ENCODE measurements at regions not wholly inside any gene's neighbourhood (a gene's known extent, or its start where the extent isn't known, plus 50 kb on each side); places are given as distances from the start of the nearest gene placed in this dataset.
"Not testable (repeated sequence)": the region's sequence is repeated elsewhere in the genome, so short reads cannot be mapped to it uniquely, and the experiment has no call there.

- DNase-seq: no peak
Measured at GRCh38 chr3:117011687-117012250, 302.2 kb downstream of the TUSC7 start.

DNA sequence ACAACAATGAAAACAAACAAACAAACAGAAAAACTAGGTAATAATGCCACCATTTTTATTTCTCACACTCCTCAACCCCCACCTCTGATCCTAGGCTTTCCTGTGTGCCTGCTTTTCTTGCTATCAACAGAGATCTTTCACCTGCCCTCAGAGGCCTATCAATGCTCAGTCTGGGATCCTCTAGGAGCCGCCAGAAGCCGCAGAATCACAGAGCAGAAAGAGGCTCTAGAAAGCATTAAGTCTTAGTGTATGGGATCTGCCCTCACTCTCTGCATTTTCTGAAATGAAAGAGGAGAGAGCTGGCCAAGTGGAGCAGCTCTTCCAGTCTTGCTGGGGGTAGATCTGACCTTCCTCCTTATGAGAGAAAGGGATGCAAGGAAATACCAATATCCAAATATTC lies 306.8 kb downstream of the TUSC7 start:
- no peak for DNase-seq

GRCh38 chr3:117017135-117017894 lies 307.7 kb downstream of the TUSC7 start:
- no peak for DNase-seq

DNA sequence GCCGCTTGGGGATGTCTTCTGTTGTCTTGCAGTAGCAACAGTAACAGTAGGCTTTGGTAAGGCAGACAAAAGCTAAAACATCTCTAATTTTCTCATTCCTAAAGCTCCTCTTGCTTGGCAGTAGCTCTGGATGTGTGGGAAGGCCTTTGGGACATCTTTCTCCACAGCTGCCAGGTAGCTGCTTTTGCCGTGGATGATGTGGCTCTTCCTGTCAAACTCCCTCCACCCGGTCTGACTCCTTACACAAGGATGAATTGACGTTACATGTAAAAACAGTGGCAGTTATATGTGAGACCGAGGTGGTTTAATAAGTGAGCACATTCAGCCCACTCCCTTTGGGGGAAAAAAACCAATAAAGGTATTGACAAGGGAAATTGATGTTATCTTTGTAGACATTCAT lies 309.1 kb downstream of the TUSC7 start:
- DNase-seq: no peak

DNA sequence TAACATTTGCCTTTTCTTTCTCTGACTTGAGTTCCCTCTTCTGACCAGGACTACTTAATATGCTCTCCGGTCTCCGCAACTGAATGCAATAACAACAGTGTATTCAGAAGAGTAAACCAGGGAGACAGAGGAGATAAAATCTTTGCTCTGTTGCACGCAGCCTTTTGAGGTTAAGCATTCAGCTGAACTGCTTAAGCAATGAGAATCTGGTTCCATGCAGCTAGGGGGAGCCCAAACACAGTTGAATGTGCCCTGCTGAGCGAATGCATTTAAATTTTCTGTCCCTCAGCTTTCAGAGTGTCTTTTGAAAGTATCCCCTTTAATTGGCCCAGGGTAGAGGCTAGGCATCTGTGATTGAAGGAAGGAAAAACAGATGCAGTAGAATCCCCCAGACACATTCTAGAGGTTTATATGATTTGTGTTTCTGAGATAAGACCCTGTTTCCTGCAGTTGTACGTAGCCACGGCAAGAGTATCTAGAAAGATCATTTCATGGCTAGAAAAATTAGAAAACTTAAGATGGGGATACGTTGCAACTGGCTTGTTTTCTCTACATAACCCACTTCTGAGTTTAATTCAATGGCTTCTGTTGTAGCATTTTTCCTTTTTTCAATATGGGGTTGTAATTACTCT lies 309.6 kb downstream of the TUSC7 start:
- no peak for DNase-seq

DNA sequence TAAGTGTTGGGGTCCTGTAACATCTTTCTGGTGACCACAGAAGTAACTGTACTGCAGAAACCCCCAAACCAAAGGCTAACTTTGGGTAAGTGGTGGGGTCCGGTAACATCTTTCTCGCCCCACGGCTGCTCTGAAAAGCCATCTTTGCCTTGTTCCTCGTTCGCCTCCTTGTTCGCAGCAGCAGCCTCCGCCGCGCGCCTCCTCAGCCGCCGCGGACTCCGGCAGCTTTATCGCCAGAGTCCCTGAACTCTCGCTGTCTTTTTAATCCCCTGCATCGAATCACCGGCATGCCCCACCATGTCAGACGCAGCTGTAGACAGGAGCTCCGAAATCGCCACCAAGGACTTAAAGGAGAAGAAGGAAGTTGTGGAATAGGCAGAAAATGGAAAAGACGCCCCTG lies 316.8 kb downstream of the TUSC7 start:
- DNase-seq: no peak

DNA sequence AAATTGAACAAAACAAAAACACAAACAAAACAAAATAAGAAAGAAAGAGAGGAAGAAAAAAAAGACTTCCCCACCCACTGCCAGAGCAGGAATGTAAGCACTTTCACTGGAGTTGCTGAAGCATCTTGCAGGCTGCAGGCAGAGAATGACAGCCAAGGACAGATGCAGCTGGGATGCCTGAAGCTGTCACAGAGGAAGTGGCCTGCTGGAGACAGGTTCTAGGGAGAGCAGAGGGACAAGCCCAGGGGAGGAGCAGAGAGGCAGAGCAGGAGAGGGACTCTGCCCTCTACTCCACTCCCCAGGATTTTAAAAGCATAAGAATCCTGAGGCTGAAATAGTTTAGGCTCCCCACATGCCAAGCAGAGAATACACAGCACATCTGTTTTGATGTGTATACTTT lies 326.2 kb downstream of the TUSC7 start:
- no peak for DNase-seq

DNA sequence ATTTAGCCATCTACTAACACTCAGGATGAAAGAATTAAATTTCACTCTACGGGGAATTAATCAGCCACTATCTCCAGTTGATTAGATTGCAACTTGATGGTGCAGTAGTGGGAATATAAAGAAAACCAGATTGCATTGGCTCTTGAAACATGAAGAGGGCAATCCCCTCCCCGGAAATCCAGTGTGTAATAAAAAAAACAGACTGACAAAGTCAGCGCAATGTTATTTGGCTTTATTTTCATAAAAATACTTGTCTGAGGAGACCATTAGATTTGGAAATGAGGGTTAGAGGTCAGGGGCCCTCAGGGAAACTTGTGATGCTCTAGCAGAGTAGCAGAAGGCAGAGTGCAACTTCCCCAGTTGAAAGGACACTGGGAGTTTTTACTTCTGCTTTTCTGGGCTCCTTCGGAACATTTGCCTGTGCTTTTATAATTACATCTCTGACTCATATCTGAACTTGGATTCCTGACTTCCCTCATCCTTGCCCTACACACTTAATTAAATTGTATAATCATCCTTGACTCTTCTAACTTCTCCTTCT lies 326.8 kb downstream of the TUSC7 start:
- no peak for DNase-seq

- no peak for DNase-seq
Measured at GRCh38 chr3:117045143-117045542, 335.6 kb downstream of the TUSC7 start.

DNA sequence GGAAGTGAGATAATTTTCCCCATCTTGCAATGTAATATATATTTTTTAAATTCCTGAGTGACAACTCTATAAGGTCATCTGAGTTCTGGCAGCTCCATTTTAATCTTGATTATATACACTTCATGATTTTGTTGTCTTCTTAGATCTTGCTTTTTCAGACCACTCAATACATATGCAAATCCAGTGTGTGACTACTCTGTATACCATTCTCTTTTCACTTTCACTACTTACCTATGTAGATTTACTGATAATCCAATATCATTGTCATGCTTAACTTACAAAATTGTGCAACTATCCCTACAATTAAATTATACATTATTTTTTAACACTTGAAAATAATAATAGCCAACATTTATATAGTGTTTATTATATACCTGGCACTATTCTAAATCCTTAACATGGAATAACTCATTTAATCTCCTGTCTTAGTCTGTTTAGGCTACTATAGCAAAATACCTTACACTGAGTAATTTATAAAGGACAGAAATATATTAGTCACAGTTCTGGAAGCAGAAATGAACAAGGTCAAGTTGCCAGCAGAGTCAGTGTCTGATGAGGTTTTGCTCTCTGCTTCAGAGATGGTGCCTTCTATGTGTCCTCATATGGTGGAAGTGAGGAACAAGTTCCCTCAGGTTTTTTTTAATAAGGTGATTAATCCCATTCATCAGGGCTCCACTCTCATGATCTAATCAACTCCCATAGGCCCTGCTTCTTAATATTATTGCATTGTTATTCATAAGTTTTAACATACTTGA lies 338.5 kb downstream of the TUSC7 start:
- DNase-seq: no peak

DNA sequence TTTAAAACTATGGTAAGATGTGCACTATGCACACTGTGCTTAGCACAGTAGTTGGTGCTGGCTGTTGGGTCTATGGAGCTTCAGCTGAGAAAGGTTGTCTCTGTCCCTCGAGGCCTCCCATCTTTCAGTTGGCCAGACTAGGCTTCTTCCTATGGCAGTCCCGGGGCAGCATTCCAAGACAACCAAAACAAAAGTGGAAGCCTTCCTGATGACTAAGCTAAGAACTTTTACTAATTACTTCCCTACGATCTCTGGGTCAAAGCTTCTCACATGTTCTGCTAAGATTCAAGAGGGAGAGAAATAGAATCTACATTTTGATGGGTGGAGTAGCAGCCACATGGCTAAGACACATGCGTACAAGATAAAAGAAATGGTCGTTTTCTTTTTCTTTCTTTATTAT lies 342.8 kb downstream of the TUSC7 start:
- DNase-seq: no peak

GRCh38 chr3:117054556-117054955 lies 345.0 kb downstream of the TUSC7 start:
- no peak for DNase-seq

GRCh38 chr3:117056946-117057345 lies 347.4 kb downstream of the TUSC7 start:
- not testable (repeated sequence) for DNase-seq

DNA sequence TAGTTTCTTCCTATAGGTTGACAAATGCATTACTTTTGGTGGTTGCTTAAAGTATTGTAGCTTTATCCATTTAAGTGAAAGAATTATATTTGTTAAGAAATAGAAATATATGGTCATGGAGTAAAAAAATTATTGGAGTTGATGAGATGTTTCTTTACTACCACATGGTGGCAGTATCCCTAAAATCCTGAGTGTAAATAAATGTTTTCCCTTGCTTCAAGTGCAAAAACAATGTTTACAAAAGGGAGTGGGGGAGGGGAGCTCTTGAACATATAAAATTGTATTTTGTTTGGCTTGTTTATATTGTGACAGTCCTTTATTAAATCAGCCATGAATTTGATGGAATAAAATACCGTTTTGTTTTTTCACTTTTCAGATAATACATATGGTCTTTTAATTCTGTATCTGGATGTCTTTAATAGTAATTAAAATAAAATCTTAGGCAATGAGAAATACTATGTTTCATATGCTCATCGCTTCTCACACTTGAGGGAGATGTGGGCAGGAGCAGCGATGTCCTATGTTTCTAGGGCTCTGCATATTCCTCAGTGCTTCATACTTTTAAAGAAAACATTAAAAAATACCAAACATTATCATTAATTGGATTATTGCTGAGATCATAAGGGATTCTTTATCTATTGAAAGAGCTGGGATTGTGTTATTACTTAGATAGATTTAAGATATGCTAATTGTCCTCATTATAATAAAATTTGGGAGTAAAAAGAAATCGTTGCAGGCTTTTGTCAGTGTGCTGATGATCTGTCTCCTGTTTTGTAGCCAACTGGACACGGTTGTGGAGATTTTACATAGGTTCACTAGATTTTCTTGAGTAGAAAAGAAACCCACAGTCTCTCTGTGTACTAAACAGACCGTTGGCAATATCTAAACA lies 349.7 kb downstream of the TUSC7 start:
- DNase-seq: no peak

GRCh38 chr3:117059956-117060270 lies 350.3 kb downstream of the TUSC7 start:
- DNase-seq: no peak

- no peak for DNase-seq
Measured at GRCh38 chr3:117063930-117064329, 354.4 kb downstream of the TUSC7 start.

- no peak for DNase-seq
Measured at GRCh38 chr3:117068301-117068700, 358.7 kb downstream of the TUSC7 start.

- no peak for DNase-seq
Measured at GRCh38 chr3:117074826-117075225, 365.2 kb downstream of the TUSC7 start.

DNA sequence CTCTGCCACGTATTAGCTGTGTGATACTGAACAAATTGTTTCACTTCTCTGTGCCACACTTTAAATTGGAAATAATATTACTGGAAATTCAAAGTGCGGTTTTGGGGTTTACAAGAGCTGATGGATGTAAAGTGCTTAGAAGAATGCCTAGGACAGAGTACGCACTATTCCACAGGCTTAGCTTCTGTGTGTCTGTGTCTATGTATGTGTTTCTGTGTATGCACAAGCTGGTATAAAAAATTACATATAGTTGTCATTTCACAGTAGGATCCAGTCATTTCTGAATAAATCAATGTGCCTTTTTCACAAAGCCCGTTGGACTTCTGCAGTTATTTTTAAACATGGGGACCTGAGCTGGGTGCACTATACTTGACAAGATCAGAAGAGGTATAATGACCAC lies 370.4 kb downstream of the TUSC7 start:
- no peak for DNase-seq

DNA sequence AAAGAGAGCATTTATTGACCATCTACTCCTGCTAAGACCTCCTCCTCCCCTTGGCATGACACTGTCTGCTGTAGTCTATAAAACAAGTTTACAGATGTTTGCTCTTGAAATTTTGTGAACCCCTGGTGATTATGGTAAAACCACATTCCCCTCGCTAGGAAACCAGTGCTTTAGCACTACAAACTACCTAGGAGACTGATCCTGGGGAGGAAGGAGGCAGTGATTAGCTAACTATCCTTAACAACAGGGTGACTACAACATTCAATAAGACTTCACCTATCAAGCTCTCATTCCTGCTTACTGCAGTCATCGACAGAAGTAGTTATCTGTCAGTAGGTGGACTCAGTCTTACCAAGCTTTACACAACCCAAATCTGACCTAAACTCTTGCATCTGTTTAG lies 371.3 kb downstream of the TUSC7 start:
- DNase-seq: no peak

DNA sequence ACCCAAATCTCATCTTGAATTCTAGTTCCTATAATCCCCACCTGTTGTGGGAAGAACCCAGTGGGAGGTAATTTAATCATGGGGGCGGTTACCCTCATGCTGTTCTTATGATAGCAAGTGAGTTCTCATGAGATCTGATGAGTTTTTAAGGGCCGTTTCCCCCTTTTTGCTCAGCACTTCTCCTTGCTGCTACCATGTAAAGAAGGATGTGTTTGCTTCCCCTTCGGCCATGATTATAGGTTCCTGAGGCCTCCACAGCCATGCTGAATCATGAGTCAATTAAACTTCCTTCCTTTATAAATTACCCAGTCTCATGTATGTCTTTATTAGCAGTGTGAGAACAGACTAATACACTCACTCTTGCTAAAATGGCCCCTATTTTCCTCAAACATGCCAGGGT lies 374.7 kb downstream of the TUSC7 start:
- DNase-seq: no peak

GRCh38 chr3:117084739-117085270 lies 375.2 kb downstream of the TUSC7 start:
- DNase-seq: no peak

Data from 8988T (cell line).